ENCODE measurements at regions not wholly inside any gene's neighbourhood (a gene's known extent, or its start where the extent isn't known, plus 50 kb on each side); places are given as distances from the start of the nearest gene placed in this dataset.

GRCh38 chr11:70719516-70719915, 321.2 kb downstream of the CTTN start:
- DNase-seq (ENCODE audit: low read depth), result no peak

DNA sequence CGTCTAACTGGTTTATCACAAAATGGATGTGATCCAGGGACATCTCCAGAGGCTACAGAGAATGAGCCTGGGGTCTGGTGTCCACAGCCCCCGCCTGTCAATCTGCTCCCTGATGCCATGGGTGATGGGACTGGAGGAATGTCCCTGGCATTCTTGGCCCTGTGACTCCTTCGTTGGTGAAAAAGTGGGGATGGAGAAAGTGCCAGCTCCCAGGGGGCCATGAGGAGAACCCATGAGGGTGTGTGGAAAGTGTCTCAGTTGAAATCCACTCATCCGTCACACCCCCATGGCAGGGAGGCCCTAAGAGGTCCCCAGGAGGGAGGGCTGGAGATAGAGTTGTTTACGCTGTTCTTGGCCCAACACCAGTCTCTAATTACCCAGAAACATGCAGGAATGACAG, 322.0 kb downstream of the CTTN start:
- no peak for DNase-seq (ENCODE audit: low read depth)

GRCh38 chr11:70721006-70721405, 322.7 kb downstream of the CTTN start:
- no peak for DNase-seq (ENCODE audit: low read depth)

- no peak for DNase-seq (ENCODE audit: low read depth)
Measured at GRCh38 chr11:70725278-70725677, 326.9 kb downstream of the CTTN start.

GRCh38 chr11:70725739-70726138, 327.4 kb downstream of the CTTN start:
- no peak for DNase-seq (ENCODE audit: low read depth)

- DNase-seq (ENCODE audit: low read depth), result no peak
Measured at GRCh38 chr11:70727021-70727420, 328.7 kb downstream of the CTTN start.

GRCh38 chr11:70727899-70728620, 329.7 kb downstream of the CTTN start:
- DNase-seq (ENCODE audit: low read depth), result no peak

- DNase-seq (ENCODE audit: low read depth), result no peak
Measured at GRCh38 chr11:70729949-70730348, 331.6 kb downstream of the CTTN start.

- no peak for DNase-seq (ENCODE audit: low read depth)
Measured at GRCh38 chr11:70730411-70730810, 332.1 kb downstream of the CTTN start.

- no peak for DNase-seq (ENCODE audit: low read depth)
Measured at GRCh38 chr11:70731271-70732022, 333.1 kb downstream of the CTTN start.

- peak; percentile 9 for DNase-seq (ENCODE audit: low read depth)
Measured at GRCh38 chr11:70732023-70732880, 333.9 kb downstream of the CTTN start.

DNA sequence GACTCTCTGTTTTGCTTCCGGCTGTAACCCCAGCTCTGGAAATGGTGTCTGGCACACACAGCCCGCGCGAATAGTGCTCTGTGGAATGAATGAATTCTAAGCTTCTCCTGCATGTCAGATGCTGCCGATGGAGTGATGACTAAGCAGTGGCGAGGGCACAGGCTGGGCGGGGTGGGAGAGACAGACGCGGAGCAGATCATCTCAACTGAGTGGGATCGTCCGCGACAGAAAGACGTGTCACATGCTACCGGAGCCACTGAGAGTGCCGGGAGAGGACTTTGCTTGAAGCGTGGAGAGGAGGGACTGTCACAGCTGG, 334.5 kb downstream of the CTTN start:
- no peak for DNase-seq (ENCODE audit: low read depth)

GRCh38 chr11:70733327-70734325, 335.3 kb downstream of the CTTN start:
- DNase-seq (ENCODE audit: low read depth), result no peak

- no peak for DNase-seq (ENCODE audit: low read depth)
Measured at GRCh38 chr11:70734379-70734778, 336.1 kb downstream of the CTTN start.

- DNase-seq (ENCODE audit: low read depth), result no peak
Measured at GRCh38 chr11:70734911-70735310, 336.6 kb downstream of the CTTN start.

GRCh38 chr11:70735976-70736375, 337.6 kb downstream of the CTTN start:
- DNase-seq (ENCODE audit: low read depth), result no peak

GRCh38 chr11:70736461-70736860, 338.1 kb downstream of the CTTN start:
- no peak for DNase-seq (ENCODE audit: low read depth)

DNA sequence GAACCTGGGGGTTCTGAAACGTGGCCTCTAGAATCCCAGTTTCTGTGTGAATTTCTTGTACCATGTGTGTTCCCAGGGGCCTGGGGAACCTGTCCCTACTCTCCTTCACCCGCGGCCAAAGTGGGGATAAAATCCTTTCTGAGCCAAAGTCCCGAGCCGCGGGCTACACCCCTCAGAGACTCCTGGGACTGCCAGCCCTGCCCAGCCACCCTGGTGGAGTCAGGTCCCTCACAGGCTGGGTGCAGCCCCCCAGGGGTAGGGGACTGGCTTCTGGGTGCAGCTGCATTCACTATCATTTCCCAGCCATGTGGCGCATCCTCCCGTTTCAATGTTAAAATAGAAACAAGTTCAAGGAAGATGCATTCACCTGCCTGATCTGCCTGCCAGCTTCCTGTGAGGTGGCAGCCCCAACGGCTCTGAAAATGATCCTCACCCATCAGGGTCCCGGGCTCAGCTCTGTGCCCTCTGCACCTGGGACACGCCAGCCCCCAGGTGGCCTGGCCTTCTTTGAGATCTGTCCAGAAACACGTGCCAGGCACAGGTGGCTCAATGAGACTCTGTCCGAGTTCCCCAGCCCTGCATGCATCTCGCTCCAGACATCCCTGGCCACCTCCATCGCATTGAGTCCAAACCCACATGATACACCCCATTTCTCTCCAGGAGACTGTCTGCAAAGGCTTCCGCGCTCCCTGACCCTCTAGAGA, 338.8 kb downstream of the CTTN start:
- no peak for DNase-seq (ENCODE audit: low read depth)

GRCh38 chr11:70737816-70738630, 339.7 kb downstream of the CTTN start:
- DNase-seq (ENCODE audit: low read depth), result no peak

All from HT1080 (cell line).